Naive thymus-derived CD8-positive, alpha-beta T cell (primary cell): ENCODE measurements at regions not wholly inside any gene's neighbourhood (a gene's known extent, or its start where the extent isn't known, plus 50 kb on each side); places are given as distances from the start of the nearest gene placed in this dataset.

ENCODE experiments used
- ATAC-seq, 2 donors: fragments of 150-1000 bp; cut with Tn5 transposase in 1 of 2; sonication (Bioruptor Pico), chemical (Tn5 transposase) in 1 of 2; 1 replicate in 1 of 2; 2 replicates in 1 of 2; pipeline ENCODE4 v1.10.0; 2021; ENCODE audit warnings: mild to moderate bottlenecking in 2 of 2, moderate library complexity in 2 of 2
- POLR2A ChIA-PET: fragments of 350-600 bp; sonication (Branson Sonifier 250); formaldehyde crosslinking; loops from one replicate; lab custom pipeline; 2021; ENCODE audit warnings: antibody characterized with exemption; lab: Charles Lee
- DNase-seq, 10 donors: peaks; one replicate each; pipeline versions ENCODE4 v3.0.0 to v3.0.0-alpha.2; 2020 to 2022
- H3K27ac Mint-ChIP-seq, 10 donors: one replicate each; pipeline ENCODE4 v1.8.0; 2020 to 2022; ENCODE audit warnings: mild to moderate bottlenecking in 10 of 10, mixed read lengths in 10 of 10, moderate library complexity in 4 of 10, inconsistent platforms in 1 of 10
- H3K27me3 Mint-ChIP-seq, 5 donors: one replicate each; pipeline ENCODE4 v1.8.0; 2021 to 2022; ENCODE audit warnings: mixed read lengths in 5 of 5
- H3K36me3 Mint-ChIP-seq, 3 donors: one replicate each; pipeline ENCODE4 v1.8.0; 2020 to 2022; ENCODE audit warnings: mixed read lengths in 3 of 3, mild to moderate bottlenecking in 2 of 3, inconsistent platforms in 1 of 3
- H3K4me1 Mint-ChIP-seq, 4 donors: one replicate each; pipeline ENCODE4 v1.8.0; 2021 to 2022; ENCODE audit warnings: mixed read lengths in 4 of 4
- H3K4me3 Mint-ChIP-seq, 10 donors: one replicate each; pipeline ENCODE4 v1.8.0; 2020 to 2022; ENCODE audit warnings: mild to moderate bottlenecking in 10 of 10, mixed read lengths in 10 of 10, moderate library complexity in 6 of 10, inconsistent platforms in 1 of 10
- H3K9me3 Mint-ChIP-seq, 9 donors: one replicate each; pipeline ENCODE4 v1.8.0; 2020 to 2022; ENCODE audit warnings: mixed read lengths in 9 of 9, mild to moderate bottlenecking in 3 of 9, inconsistent platforms in 1 of 9, moderate library complexity in 1 of 9

GRCh38 chr14:57085043-57085442 lies 183.7 kb downstream of the EXOC5 start:
- no peaks in the 10 kb centered on the region for H3K4me1 Mint-ChIP-seq
- H3K9me3 Mint-ChIP-seq, result peaks cover 0 to 2% (median 0%) of the 10 kb centered on the region in 9 donors
- POLR2A ChIA-PET, result no interaction called here
- H3K27ac Mint-ChIP-seq, result no peak overlapping the region
- no peak overlapping the region for H3K4me3 Mint-ChIP-seq
- H3K27me3 Mint-ChIP-seq, result peaks cover 9 to 24% (median 15%) of the 10 kb centered on the region in 5 donors
- no peaks in the 10 kb centered on the region for H3K36me3 Mint-ChIP-seq
- no peak for ATAC-seq
- DNase-seq, result no peak

- no peak overlapping the region for H3K27ac Mint-ChIP-seq
- no peaks in the 10 kb centered on the region for H3K36me3 Mint-ChIP-seq
- no peak for DNase-seq
- no peak overlapping the region for H3K4me3 Mint-ChIP-seq
- POLR2A ChIA-PET, result no interaction called here
- H3K27me3 Mint-ChIP-seq, result peaks cover 9 to 24% (median 12%) of the 10 kb centered on the region in 5 donors
- H3K9me3 Mint-ChIP-seq, result no peaks in the 10 kb centered on the region
- no peaks in the 10 kb centered on the region for H3K4me1 Mint-ChIP-seq
- no peak for ATAC-seq
These were observed 188.0 kb downstream of the EXOC5 start for GRCh38 chr14:57080691-57081090.

- no peak for DNase-seq
- no peaks in the 10 kb centered on the region for H3K4me1 Mint-ChIP-seq
- POLR2A ChIA-PET, result no interaction called here
- H3K27ac Mint-ChIP-seq, result no peak overlapping the region
- H3K36me3 Mint-ChIP-seq, result no peaks in the 10 kb centered on the region
- peaks cover 7 to 14% (median 8%) of the 10 kb centered on the region in 5 donors for H3K27me3 Mint-ChIP-seq
- no peak for ATAC-seq
- H3K9me3 Mint-ChIP-seq, result no peaks in the 10 kb centered on the region
- no peak overlapping the region for H3K4me3 Mint-ChIP-seq
These were observed 190.7 kb downstream of the EXOC5 start for GRCh38 chr14:57078054-57078453.

- no peaks in the 10 kb centered on the region for H3K9me3 Mint-ChIP-seq
These were observed 194.7 kb downstream of the EXOC5 start for GRCh38 chr14:57073986-57074385.

GRCh38 chr14:57071639-57072038 lies 197.1 kb downstream of the EXOC5 start:
- H3K4me3 Mint-ChIP-seq, result no peak overlapping the region
- POLR2A ChIA-PET, result no interaction called here
- H3K36me3 Mint-ChIP-seq, result no peaks in the 10 kb centered on the region
- H3K9me3 Mint-ChIP-seq, result no peaks in the 10 kb centered on the region
- ATAC-seq (no peak), DNase-seq (no peak)
- H3K27me3 Mint-ChIP-seq, result peaks cover 21 to 29% (median 23%) of the 10 kb centered on the region in 5 donors
- peaks cover 0 to 3% (median 0%) of the 10 kb centered on the region in 4 donors for H3K4me1 Mint-ChIP-seq
- no peak overlapping the region for H3K27ac Mint-ChIP-seq

More at GRCh38 chr14:57073986-57074385, 194.7 kb downstream of the EXOC5 start:
- Mint-ChIP-seq H3K4me3 (no peak overlapping the region), H3K4me1 (no peaks in the 10 kb centered on the region), H3K27ac (no peak overlapping the region), H3K36me3 (no peaks in the 10 kb centered on the region), H3K27me3 (peaks cover 3 to 17% (median 11%) of the 10 kb centered on the region in 5 donors)
- DNase-seq, result no peak
- POLR2A ChIA-PET, result no interaction called here
- no peak for ATAC-seq

GRCh38 chr14:57069702-57070101 lies 199.0 kb downstream of the EXOC5 start:
- Mint-ChIP-seq H3K4me3 (no peak overlapping the region), H3K27ac (no peak overlapping the region), H3K27me3 (peaks cover 20 to 30% (median 25%) of the 10 kb centered on the region in 5 donors), H3K4me1 (peaks cover 0 to 3% (median 0%) of the 10 kb centered on the region in 4 donors), H3K9me3 (no peaks in the 10 kb centered on the region), H3K36me3 (no peaks in the 10 kb centered on the region)
- POLR2A ChIA-PET, result no interaction called here
- no peak for DNase-seq
- ATAC-seq, result no peak

GRCh38 chr14:57068511-57068910 lies 200.2 kb downstream of the EXOC5 start:
- ATAC-seq (no peak), DNase-seq (no peak)
- H3K4me3 Mint-ChIP-seq, result no peak overlapping the region
- peaks cover 0 to 3% (median 0%) of the 10 kb centered on the region in 4 donors for H3K4me1 Mint-ChIP-seq
- H3K27ac Mint-ChIP-seq, result no peak overlapping the region
- no peaks in the 10 kb centered on the region for H3K9me3 Mint-ChIP-seq
- H3K27me3 Mint-ChIP-seq, result peaks cover 20 to 30% (median 25%) of the 10 kb centered on the region in 5 donors
- POLR2A ChIA-PET, result no interaction called here
- no peaks in the 10 kb centered on the region for H3K36me3 Mint-ChIP-seq

GRCh38 chr14:57066887-57067513 lies 201.7 kb downstream of the EXOC5 start:
- POLR2A ChIA-PET, result no interaction called here
- peak in 1 of 10 donors; percentile 2 for DNase-seq
- peaks cover 19 to 38% (median 33%) of the 10 kb centered on the region in 5 donors for H3K27me3 Mint-ChIP-seq
- no peak for ATAC-seq
- no peak overlapping the region for H3K27ac Mint-ChIP-seq
- H3K4me1 Mint-ChIP-seq, result peaks cover 0 to 3% (median 0%) of the 10 kb centered on the region in 4 donors
- no peaks in the 10 kb centered on the region for H3K9me3 Mint-ChIP-seq
- no peak overlapping the region for H3K4me3 Mint-ChIP-seq
- no peaks in the 10 kb centered on the region for H3K36me3 Mint-ChIP-seq

- peaks cover 0 to 3% (median 0%) of the 10 kb centered on the region in 4 donors for H3K4me1 Mint-ChIP-seq
- no peaks in the 10 kb centered on the region for H3K9me3 Mint-ChIP-seq
- H3K36me3 Mint-ChIP-seq, result no peaks in the 10 kb centered on the region
- H3K27me3 Mint-ChIP-seq, result peaks cover 19 to 42% (median 33%) of the 10 kb centered on the region in 5 donors
- H3K4me3 Mint-ChIP-seq, result no peak overlapping the region
- POLR2A ChIA-PET, result no interaction called here
- DNase-seq, result no peak
- ATAC-seq, result no peak
- no peak overlapping the region for H3K27ac Mint-ChIP-seq
These were observed 202.2 kb downstream of the EXOC5 start for GRCh38 chr14:57066463-57066862.

GRCh38 chr14:57061009-57061711 lies 207.5 kb downstream of the EXOC5 start:
- H3K9me3 Mint-ChIP-seq, result no peaks in the 10 kb centered on the region
- H3K36me3 Mint-ChIP-seq, result no peaks in the 10 kb centered on the region
- peaks cover 0 to 20% (median 11%) of the 10 kb centered on the region in 5 donors for H3K27me3 Mint-ChIP-seq
- H3K4me1 Mint-ChIP-seq, result no peaks in the 10 kb centered on the region
- H3K4me3 Mint-ChIP-seq, result no peak overlapping the region
- ATAC-seq, result no peak
- DNase-seq, result no peak
- POLR2A ChIA-PET, result no interaction called here
- no peak overlapping the region for H3K27ac Mint-ChIP-seq

GRCh38 chr14:57060276-57060955 lies 208.3 kb downstream of the EXOC5 start:
- ATAC-seq (no peak), DNase-seq (no peak)
- Mint-ChIP-seq H3K9me3 (no peaks in the 10 kb centered on the region), H3K27ac (no peak overlapping the region), H3K4me1 (no peaks in the 10 kb centered on the region), H3K36me3 (no peaks in the 10 kb centered on the region), H3K27me3 (peaks cover 0 to 20% (median 11%) of the 10 kb centered on the region in 5 donors), H3K4me3 (no peak overlapping the region)
- POLR2A ChIA-PET, result no interaction called here

GRCh38 chr14:57058319-57058718 lies 210.4 kb downstream of the EXOC5 start:
- no peaks in the 10 kb centered on the region for H3K36me3 Mint-ChIP-seq
- DNase-seq, result no peak
- H3K4me3 Mint-ChIP-seq, result no peak overlapping the region
- ATAC-seq, result no peak
- POLR2A ChIA-PET, result no interaction called here
- H3K27ac Mint-ChIP-seq, result no peak overlapping the region
- no peaks in the 10 kb centered on the region for H3K4me1 Mint-ChIP-seq
- peaks cover 0 to 31% (median 18%) of the 10 kb centered on the region in 5 donors for H3K27me3 Mint-ChIP-seq
- H3K9me3 Mint-ChIP-seq, result peaks cover 0 to 2% (median 0%) of the 10 kb centered on the region in 9 donors

GRCh38 chr14:57057803-57058202 lies 210.9 kb downstream of the EXOC5 start:
- POLR2A ChIA-PET, result no interaction called here
- Mint-ChIP-seq H3K9me3 (peaks cover 0 to 2% (median 0%) of the 10 kb centered on the region in 9 donors), H3K4me3 (no peak overlapping the region), H3K27me3 (peaks cover 0 to 28% (median 15%) of the 10 kb centered on the region in 5 donors), H3K4me1 (no peaks in the 10 kb centered on the region), H3K36me3 (no peaks in the 10 kb centered on the region), H3K27ac (no peak overlapping the region)
- no peak for DNase-seq
- ATAC-seq, result no peak
